HG02943 (cell line): ENCODE measurements at regions not wholly inside any gene's neighbourhood (a gene's known extent, or its start where the extent isn't known, plus 50 kb on each side); places are given as distances from the start of the nearest gene placed in this dataset.
"Not testable (repeated sequence)": the region's sequence is repeated elsewhere in the genome, so short reads cannot be mapped to it uniquely, and the experiment has no call there.

Experiments used
- ATAC-seq: cut with Tn5 transposase; IDR thresholded peaks from one replicate; pipeline ENCODE4 v1.9.1; 2021; ENCODE audit warnings: mild to moderate bottlenecking, low read depth, moderate library complexity; ENCODE audit not compliant: unreplicated experiment

GRCh38 chr9:94183240-94183999 lies 75.7 kb upstream of the ZNF169 start:
- ATAC-seq: no peak

DNA sequence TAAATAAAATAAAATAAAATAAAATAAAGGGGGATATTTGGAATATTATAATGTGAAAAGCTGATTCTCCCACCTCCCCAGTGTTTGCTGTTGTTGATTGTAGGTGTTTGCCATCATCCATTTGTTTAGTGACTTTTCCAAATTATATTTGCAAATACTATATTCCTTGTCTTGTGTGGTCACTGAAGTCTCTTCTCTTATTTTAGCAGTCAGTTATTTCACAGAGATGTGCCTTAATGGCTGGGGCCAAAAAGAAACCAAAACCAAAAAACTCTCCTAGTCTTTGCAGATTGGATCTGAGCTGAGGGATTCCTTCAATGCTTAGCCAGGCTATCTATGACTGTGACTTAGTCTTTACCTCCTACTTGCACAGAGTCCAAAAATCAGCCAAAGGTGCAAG lies 70.9 kb upstream of the ZNF169 start:
- ATAC-seq: no peak

DNA sequence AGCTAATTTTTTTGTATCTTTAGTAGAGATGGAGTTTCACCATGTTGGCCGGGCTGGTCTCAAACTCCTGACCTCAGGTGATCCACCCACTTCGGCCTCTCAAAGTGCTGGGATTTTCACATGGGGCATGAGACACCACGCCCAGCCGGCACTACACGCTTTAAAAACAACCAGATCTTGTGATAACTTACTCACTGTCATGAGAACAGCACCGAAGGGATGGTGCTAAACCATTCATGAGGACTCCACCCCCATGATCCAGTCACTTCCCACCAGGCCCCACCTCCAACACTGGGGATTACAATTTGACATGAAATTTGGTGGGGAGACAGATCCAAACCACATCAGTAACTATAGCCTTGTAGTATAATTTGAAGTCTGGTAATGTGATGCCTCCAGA lies 67.4 kb upstream of the ZNF169 start:
- ATAC-seq: not testable (repeated sequence)

- ATAC-seq: no peak
Measured at GRCh38 chr9:94198414-94198813, 60.7 kb upstream of the ZNF169 start.

- no peak for ATAC-seq
Measured at GRCh38 chr9:94199776-94200175, 59.3 kb upstream of the ZNF169 start.

- no peak for ATAC-seq
Measured at GRCh38 chr9:94204174-94204573, 54.9 kb upstream of the ZNF169 start.

GRCh38 chr9:94207781-94208180 lies 51.3 kb upstream of the ZNF169 start:
- no peak for ATAC-seq
